ENCODE measurements at regions not wholly inside any gene's neighbourhood (a gene's known extent, or its start where the extent isn't known, plus 50 kb on each side); places are given as distances from the start of the nearest gene placed in this dataset.

DNA sequence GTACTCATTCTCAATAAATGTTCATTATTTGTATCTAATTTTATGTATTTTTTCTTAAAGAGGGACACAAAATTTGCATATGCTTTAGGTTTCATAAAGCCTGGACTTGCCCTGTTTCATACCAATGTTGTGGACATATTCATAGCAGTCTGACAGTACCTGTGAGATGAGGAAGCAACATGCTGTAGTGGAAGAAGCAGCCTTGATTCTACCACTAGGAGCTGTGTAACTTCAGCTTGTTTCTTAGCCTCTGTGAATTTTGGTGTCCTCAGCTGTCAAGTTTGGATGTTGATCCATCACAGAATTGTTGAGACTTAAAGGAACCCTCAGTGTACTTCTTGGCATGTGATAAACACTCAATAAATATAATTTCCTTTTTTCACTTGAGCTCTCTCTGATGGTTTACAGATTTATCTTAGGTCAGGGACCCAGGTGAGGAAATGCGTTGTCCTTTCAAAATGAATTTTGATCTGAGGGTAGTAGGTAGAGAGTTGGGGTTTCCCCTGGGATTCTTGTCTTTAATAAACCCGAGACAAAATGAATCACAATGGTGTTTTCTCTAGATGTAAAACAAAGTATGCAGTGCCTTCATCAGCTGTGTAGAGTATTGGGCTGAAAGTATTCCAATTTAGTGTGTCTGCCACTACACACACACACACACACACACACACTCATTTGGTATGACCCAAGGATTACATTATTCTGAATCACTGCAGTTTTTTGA is 152.1 kb downstream of the KCNRG start:
- TF ChIP-seq POLR2A (IDR thresholded peaks at IDR 0.05): no peak
- TF ChIP-seq, protein P1, sequence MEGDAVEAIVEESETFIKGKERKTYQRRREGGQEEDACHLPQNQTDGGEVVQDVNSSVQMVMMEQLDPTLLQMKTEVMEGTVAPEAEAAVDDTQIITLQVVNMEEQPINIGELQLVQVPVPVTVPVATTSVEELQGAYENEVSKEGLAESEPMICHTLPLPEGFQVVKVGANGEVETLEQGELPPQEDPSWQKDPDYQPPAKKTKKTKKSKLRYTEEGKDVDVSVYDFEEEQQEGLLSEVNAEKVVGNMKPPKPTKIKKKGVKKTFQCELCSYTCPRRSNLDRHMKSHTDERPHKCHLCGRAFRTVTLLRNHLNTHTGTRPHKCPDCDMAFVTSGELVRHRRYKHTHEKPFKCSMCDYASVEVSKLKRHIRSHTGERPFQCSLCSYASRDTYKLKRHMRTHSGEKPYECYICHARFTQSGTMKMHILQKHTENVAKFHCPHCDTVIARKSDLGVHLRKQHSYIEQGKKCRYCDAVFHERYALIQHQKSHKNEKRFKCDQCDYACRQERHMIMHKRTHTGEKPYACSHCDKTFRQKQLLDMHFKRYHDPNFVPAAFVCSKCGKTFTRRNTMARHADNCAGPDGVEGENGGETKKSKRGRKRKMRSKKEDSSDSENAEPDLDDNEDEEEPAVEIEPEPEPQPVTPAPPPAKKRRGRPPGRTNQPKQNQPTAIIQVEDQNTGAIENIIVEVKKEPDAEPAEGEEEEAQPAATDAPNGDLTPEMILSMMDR (IDR thresholded peaks at IDR 0.05): no peak
